ENCODE measurements at regions not wholly inside any gene's neighbourhood (a gene's known extent, or its start where the extent isn't known, plus 50 kb on each side); places are given as distances from the start of the nearest gene placed in this dataset.

- Histone ChIP-seq H3K4me3 (ENCODE audit: low read length, poor library complexity, severe bottlenecking) (no peak overlapping the region), H2AFZ (ENCODE audit: low read length) (no peak overlapping the region), H3K4me2 (ENCODE audit: low read depth, low read length, poor library complexity, severe bottlenecking) (no peak overlapping the region), H4K20me1 (ENCODE audit: insufficient read depth, low read length, poor library complexity, severe bottlenecking) (no peaks in the 10 kb centered on the region), H3K4me1 (ENCODE audit: insufficient read depth, low read length, poor library complexity, severe bottlenecking) (no peaks in the 10 kb centered on the region), H3K9me3 (ENCODE audit: insufficient read depth, low read depth, low read length) (peaks cover 11% of the 10 kb centered on the region; the same call in 1 of the 2 replicates), H3K36me3 (ENCODE audit: insufficient read depth, low read length) (no peaks in the 10 kb centered on the region), H3K79me2 (ENCODE audit: insufficient read depth, low read length) (no peaks in the 10 kb centered on the region), H3F3A (ENCODE audit: low read depth) (no peaks in the 10 kb centered on the region), H3K27me3 (ENCODE audit: insufficient read depth, low read length, poor library complexity, severe bottlenecking) (no peaks in the 10 kb centered on the region), H3K9ac (ENCODE audit: low read depth, low read length, poor library complexity, severe bottlenecking) (no peak overlapping the region), H3K9me2 (replicated peaks; ENCODE audit: low read depth, low read length) (no peaks in the 10 kb centered on the region)
- TF ChIP-seq CTCF (conservative IDR thresholded peaks at IDR 0.05; ENCODE audit: low read length) (no peak), EZH2phosphoT487 (IDR thresholded peaks at IDR 0.05; ENCODE audit: borderline replicate concordance) (no peak)
These were observed 110.8 kb downstream of the IRX2 start for GRCh38 chr5:2640717-2641116.

GRCh38 chr5:2639425-2639824 lies 112.1 kb downstream of the IRX2 start:
- peaks cover 11% of the 10 kb centered on the region; the same call in 1 of the 2 replicates for H3K9me3 ChIP-seq (ENCODE audit: insufficient read depth, low read depth, low read length)
- no peaks in the 10 kb centered on the region for H3F3A ChIP-seq (ENCODE audit: low read depth)
- H2AFZ ChIP-seq (ENCODE audit: low read length) = no peak overlapping the region
- no peaks in the 10 kb centered on the region for H3K27me3 ChIP-seq (ENCODE audit: insufficient read depth, low read length, poor library complexity, severe bottlenecking)
- H3K9ac ChIP-seq (ENCODE audit: low read depth, low read length, poor library complexity, severe bottlenecking) = no peak overlapping the region
- no peaks in the 10 kb centered on the region for H3K9me2 ChIP-seq (replicated peaks; ENCODE audit: low read depth, low read length)
- H3K36me3 ChIP-seq (ENCODE audit: insufficient read depth, low read length) = no peaks in the 10 kb centered on the region
- no peaks in the 10 kb centered on the region for H4K20me1 ChIP-seq (ENCODE audit: insufficient read depth, low read length, poor library complexity, severe bottlenecking)
- no peak for TF ChIP-seq CTCF (conservative IDR thresholded peaks at IDR 0.05; ENCODE audit: low read length)
- no peak for TF ChIP-seq EZH2phosphoT487 (IDR thresholded peaks at IDR 0.05; ENCODE audit: borderline replicate concordance)
- H3K4me1 ChIP-seq (ENCODE audit: insufficient read depth, low read length, poor library complexity, severe bottlenecking) = no peaks in the 10 kb centered on the region
- H3K4me3 ChIP-seq (ENCODE audit: low read length, poor library complexity, severe bottlenecking) = no peak overlapping the region
- H3K4me2 ChIP-seq (ENCODE audit: low read depth, low read length, poor library complexity, severe bottlenecking) = no peak overlapping the region
- no peaks in the 10 kb centered on the region for H3K79me2 ChIP-seq (ENCODE audit: insufficient read depth, low read length)

GRCh38 chr5:2634399-2635176 lies 116.9 kb downstream of the IRX2 start:
- Histone ChIP-seq H3K36me3 (ENCODE audit: insufficient read depth, low read length) (no peaks in the 10 kb centered on the region), H2AFZ (ENCODE audit: low read length) (no peak overlapping the region), H3F3A (ENCODE audit: low read depth) (no peaks in the 10 kb centered on the region), H3K9me2 (replicated peaks; ENCODE audit: low read depth, low read length) (no peaks in the 10 kb centered on the region), H3K4me2 (ENCODE audit: low read depth, low read length, poor library complexity, severe bottlenecking) (no peak overlapping the region), H3K79me2 (ENCODE audit: insufficient read depth, low read length) (no peaks in the 10 kb centered on the region), H3K4me3 (ENCODE audit: low read length, poor library complexity, severe bottlenecking) (no peak overlapping the region), H4K20me1 (ENCODE audit: insufficient read depth, low read length, poor library complexity, severe bottlenecking) (no peaks in the 10 kb centered on the region), H3K9me3 (ENCODE audit: insufficient read depth, low read depth, low read length) (peaks cover 3% of the 10 kb centered on the region; the same call in 1 of the 2 replicates), H3K9ac (ENCODE audit: low read depth, low read length, poor library complexity, severe bottlenecking) (no peak overlapping the region), H3K27me3 (ENCODE audit: insufficient read depth, low read length, poor library complexity, severe bottlenecking) (no peaks in the 10 kb centered on the region), H3K4me1 (ENCODE audit: insufficient read depth, low read length, poor library complexity, severe bottlenecking) (no peaks in the 10 kb centered on the region)
- TF ChIP-seq CTCF (conservative IDR thresholded peaks at IDR 0.05; ENCODE audit: low read length) (no peak), EZH2phosphoT487 (IDR thresholded peaks at IDR 0.05; ENCODE audit: borderline replicate concordance) (no peak)

Data from Loucy (cell line).